Heart right ventricle (tissue), 16 donors: ENCODE measurements at regions not wholly inside any gene's neighbourhood (a gene's known extent, or its start where the extent isn't known, plus 50 kb on each side); places are given as distances from the start of the nearest gene placed in this dataset.
A peak's percentile ranks its signal among the peaks of the same experiment; 100 is the strongest.
"Not testable (repeated sequence)": the region's sequence is repeated elsewhere in the genome, so short reads cannot be mapped to it uniquely, and the experiment has no call there.

Experiments
- ATAC-seq, 8 donors: fragments of 200-7000 bp; cut with Tn5 transposase; one replicate each; pipeline ENCODE4 v1.9.1; 2020; ENCODE audit warnings: mild to moderate bottlenecking in 8 of 8, moderate library complexity in 8 of 8, moderate number of reproducible peaks in 1 of 8
- DNase-seq, 2 donors: peaks; one replicate each; pipeline ENCODE4 v3.0.0-alpha.2; 2020
- H3K27ac ChIP-seq, 10 donors: fragments of 200-600 bp; sonication (generic) in 2 of 10; one replicate each; pipeline versions ENCODE4 v1.5.0 to v1.8.0; 2020 to 2022; ENCODE audit warnings: mild to moderate bottlenecking in 3 of 10
- H3K27me3 ChIP-seq, 7 donors: fragments of 200-600 bp; one replicate each; pipeline ENCODE4 v1.8.0; 2021 to 2022; ENCODE audit warnings: mild to moderate bottlenecking in 2 of 7
- H3K36me3 ChIP-seq, 9 donors: fragments of 200-600 bp; sonication (generic) in 1 of 9; one replicate each; pipeline versions ENCODE4 v1.5.0 to v1.8.0; 2020 to 2022; ENCODE audit warnings: mild to moderate bottlenecking in 2 of 9
- H3K4me1 ChIP-seq, 9 donors: fragments of 200-600 bp; sonication (generic) in 1 of 9; one replicate each; pipeline versions ENCODE4 v1.5.0 to v1.8.0; 2020 to 2022; ENCODE audit warnings: mild to moderate bottlenecking in 4 of 9
- H3K4me3 ChIP-seq, 10 donors: fragments of 200-600 bp; sonication (generic) in 2 of 10; one replicate each; pipeline versions ENCODE4 v1.5.0 to v1.8.0; 2020 to 2022; ENCODE audit warnings: mild to moderate bottlenecking in 7 of 10, moderate library complexity in 2 of 10
- H3K9me3 ChIP-seq, 11 donors: fragments of 200-600 bp in 10 of 11; sonication (generic) in 2 of 11; one replicate each; pipeline versions ENCODE4 v1.5.0 to v1.8.0; 2013 to 2022; ENCODE audit warnings: mild to moderate bottlenecking in 2 of 11, control low read depth in 1 of 11, moderate library complexity in 1 of 11
- CTCF ChIP-seq, 9 donors: fragments of 200-600 bp; sonication (generic) in 2 of 9; IDR thresholded peaks; one replicate each; pipeline versions ENCODE4 v1.5.0 to v1.8.0; 2021 to 2022; ENCODE audit warnings: antibody characterized with exemption in 9 of 9, mild to moderate bottlenecking in 5 of 9, moderate library complexity in 1 of 9
- WGBS, 2 donors: extraction: QIAGEN DNeasy Blood & Tissue Kit; methylation state at CpG; one replicate each; pipeline ENCODE4 v1.1.7; 2013; ENCODE audit warnings: inconsistent platforms in 1 of 2; 5-methylcytosine and 5-hydroxymethylcytosine counted together
- intact Hi-C, 10 donors: fragments of 100-400 bp; cut with DNase I; formaldehyde crosslinking; loops; one replicate each; pipeline versions ENCODE4 v1.11.1 to v1.14.2; 2022
- donor health status: Arrhythmogenic right ventricular cardiomyopathy.
- donor health status: ischemic (EF 13 %, LVEDD 7.1; RV severe dilation, severe dysfunction).
- donor health status: healthy with polysubstance abuse.
- donor health status: DM: no; HTN: yes; CAD: no.
- donor health status: DM: no; HTN: no; CAD: no.
- donor health status: ischemic (EF 25% LVEDD 6.9; RV normal size, moderate dysfunction).
- donor health status: ischemic (EF 25% LVEDD 5.7; RV mildly dilated, moderate dysfunction).
- donor health status: healthy.
- donor health status: DM: yes; HTN: yes; CAD: no.
- donor health status: Ischemic cardiomyopathy.
- donor health status: ischemic (EF 35%, LVEDD 5.7; RV mildly dilated, moderate dysfunction).
- donor health status: nonischemic (EF 11% LVEDD 7.7; RV severe dilation, severe dysfunction).
- donor health status: DM: yes; HTN: yes; CAD: no.
- donor health status: PGD.
- donor health status: ischemic (EF 29% LVEDD 5.4; RV normal size, mild dysfunction).
- donor health status: nonischemic (EF 23%, LVEDD 6.1; RV moderate dilation, normal function).

DNA sequence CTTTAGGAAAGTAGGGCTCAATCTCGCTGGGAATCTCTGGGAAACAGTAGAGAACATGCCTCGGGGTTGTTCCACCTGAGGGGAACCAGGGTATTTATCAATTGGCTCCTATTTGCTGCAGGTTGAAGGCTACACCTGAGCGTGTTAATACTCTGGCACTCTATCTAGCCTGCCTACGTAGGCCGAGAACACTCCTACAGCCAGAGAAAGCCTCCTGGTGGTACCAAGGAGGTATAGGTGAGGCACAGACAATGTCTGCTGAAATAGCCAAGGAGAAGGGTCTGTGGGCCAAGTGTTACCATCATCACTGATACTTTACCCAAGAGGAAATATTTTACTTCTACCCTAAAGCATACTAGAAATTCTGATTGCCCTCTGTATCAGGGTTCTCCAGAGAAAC is 341.0 kb upstream of the UBE2E2 start:
- ATAC-seq = no peak
- Histone ChIP-seq H3K9me3 (no peaks in the 10 kb centered on the region), H3K27me3 (no peaks in the 10 kb centered on the region), H3K4me3 (no peak overlapping the region), H3K36me3 (no peaks in the 10 kb centered on the region), H3K27ac (no peak overlapping the region), H3K4me1 (peaks cover 0 to 10% (median 0%) of the 10 kb centered on the region in 9 donors)
- TF ChIP-seq CTCF (IDR thresholded peaks at IDR 0.05) = no peak
- no peak for DNase-seq
- intact Hi-C loops = no loop called here
- 88 to 93% methylated on average over 5 of the region's 5 CpGs for WGBS, 2 donors

GRCh38 chr3:22882834-22883233 is 320.3 kb upstream of the UBE2E2 start:
- 92 to 97% methylated on average over 2 of the region's 2 CpGs for WGBS, 2 donors
- not testable (repeated sequence) for DNase-seq, H3K27me3 ChIP-seq, H3K36me3 ChIP-seq, ATAC-seq, H3K4me3 ChIP-seq, H3K27ac ChIP-seq, H3K4me1 ChIP-seq, H3K9me3 ChIP-seq
- intact Hi-C loops = loop anchor here in 1 of 10 donors (10.0 kb wide), 1 partner anchor 308 kb away; no protein-coding TSS in a partner anchor

GRCh38 chr3:22885039-22885438 is 318.1 kb upstream of the UBE2E2 start:
- H3K27me3 ChIP-seq = no peaks in the 10 kb centered on the region
- ATAC-seq (no peak), DNase-seq (no peak)
- TF ChIP-seq CTCF (IDR thresholded peaks at IDR 0.05) = no peak
- H3K4me1 ChIP-seq = peaks cover 0 to 3% (median 0%) of the 10 kb centered on the region in 9 donors
- intact Hi-C loops = loop anchor here in 2 of 10 donors (5.0 to 10.0 kb wide), 2 partner anchors 310 to 698 kb away; no protein-coding TSS in a partner anchor
- H3K4me3 ChIP-seq = no peak overlapping the region
- H3K36me3 ChIP-seq = no peaks in the 10 kb centered on the region
- no peaks in the 10 kb centered on the region for H3K9me3 ChIP-seq
- no peak overlapping the region for H3K27ac ChIP-seq

DNA sequence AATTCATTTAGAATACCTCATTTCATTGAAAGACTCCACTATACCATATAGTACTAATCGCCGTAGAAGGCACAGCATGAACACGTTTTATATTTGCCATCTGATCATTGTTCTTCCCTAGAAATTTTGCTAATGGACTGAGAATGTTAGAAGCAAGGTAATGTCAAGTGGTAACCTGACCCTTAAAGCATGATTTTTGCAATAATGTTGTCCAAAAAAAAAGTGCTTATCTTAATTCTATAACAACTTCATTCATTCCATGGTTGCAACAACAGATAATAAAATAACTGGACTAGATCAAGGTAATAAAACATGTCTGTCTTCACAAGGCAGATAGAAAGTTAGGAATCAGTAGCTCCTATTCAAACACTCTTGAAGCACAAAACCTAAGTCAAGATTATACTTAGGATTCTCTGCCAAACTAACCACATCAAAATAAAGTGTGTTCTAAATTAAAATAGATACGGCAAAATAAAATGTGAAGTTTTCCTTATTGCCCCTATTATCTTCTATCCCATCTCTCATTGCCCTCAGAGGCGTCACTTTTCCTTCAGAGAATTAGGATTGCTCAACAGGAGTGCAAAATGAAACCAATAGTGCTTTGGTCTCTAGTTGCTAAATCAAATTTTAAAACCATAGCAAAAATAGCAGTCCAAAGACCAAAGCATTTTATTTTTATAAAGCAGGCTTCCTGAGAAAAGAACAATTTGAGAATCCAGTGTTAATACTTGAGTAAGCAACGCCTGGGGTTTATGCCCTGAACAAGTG is 317.4 kb upstream of the UBE2E2 start:
- Histone ChIP-seq H3K9me3 (no peaks in the 10 kb centered on the region), H3K4me3 (no peak overlapping the region), H3K36me3 (no peaks in the 10 kb centered on the region), H3K27ac (peak overlapping the region in 1 of 10 donors; percentile 6), H3K4me1 (peaks cover 0 to 3% (median 0%) of the 10 kb centered on the region in 9 donors), H3K27me3 (no peaks in the 10 kb centered on the region)
- ATAC-seq = no peak
- 79 to 90% methylated on average over 6 of the region's 6 CpGs for WGBS, 2 donors
- DNase-seq = no peak
- no peak for TF ChIP-seq CTCF (IDR thresholded peaks at IDR 0.05)
- intact Hi-C loops = loop anchor here in 2 of 10 donors (5.0 to 10.0 kb wide), 2 partner anchors 311 to 698 kb away; no protein-coding TSS in a partner anchor
